HS-5 (cell line): ENCODE measurements at regions not wholly inside any gene's neighbourhood (a gene's known extent, or its start where the extent isn't known, plus 50 kb on each side); places are given as distances from the start of the nearest gene placed in this dataset.
"Not testable (repeated sequence)": the region's sequence is repeated elsewhere in the genome, so short reads cannot be mapped to it uniquely, and the experiment has no call there.

Source experiments
- DNase-seq: peaks from one replicate; pipeline ENCODE4 v3.0.0-alpha.2; 2012; ENCODE audit warnings: low read depth

DNA sequence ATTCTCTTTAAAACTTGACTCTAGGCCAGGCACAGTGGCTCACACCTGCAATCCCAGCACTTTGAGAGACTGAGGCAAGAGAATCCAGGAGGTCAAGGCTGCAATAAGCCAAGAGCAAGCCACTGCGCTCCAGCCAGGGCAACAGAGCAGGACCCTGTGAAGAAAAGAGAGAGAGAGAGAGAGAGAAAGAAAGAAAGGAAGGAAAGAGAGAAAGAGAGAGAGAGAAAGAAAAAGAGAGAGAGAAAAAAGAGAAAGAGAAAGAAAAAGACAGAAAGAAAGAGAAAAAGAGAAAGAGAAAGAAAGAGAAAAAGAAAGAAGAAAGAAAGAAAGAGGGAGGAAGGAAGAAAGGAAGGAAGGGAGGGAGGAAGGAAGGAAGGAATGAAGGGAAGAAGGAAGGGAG, 76.7 kb downstream of the RIN2 start:
- no peak for DNase-seq

DNA sequence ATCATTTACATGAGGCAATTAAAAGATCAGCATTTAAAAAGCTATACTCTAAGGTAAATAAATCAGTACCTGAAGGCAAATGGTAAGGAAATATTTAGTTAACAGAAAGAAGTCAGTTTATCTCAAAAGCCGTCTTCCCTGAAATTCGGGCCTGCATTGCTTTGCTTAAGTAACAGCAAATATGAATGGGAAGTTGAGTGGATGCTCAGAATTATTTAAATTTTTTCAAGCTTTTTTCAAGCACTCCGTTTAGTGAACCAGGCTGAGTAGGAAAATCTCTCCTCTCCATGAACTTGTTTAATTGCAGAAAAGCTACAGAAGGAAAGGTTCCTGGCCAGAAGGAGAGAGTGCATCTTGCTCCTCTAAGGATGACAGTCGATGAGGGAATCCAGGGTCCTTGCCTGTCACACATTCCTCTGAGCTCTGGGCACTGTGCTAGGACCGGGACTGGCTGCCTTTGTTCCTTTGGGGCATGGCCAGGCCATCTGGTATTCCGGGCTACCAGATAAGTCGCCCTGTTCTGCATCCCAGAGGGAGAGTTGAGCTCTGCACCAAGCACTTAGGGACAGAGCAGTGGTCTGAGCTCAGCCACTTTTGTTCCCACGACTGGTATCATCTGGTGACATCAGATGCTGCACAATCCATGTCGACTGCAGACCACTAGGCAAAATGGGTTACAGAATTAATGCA, 77.6 kb downstream of the RIN2 start:
- DNase-seq, result no peak

DNA sequence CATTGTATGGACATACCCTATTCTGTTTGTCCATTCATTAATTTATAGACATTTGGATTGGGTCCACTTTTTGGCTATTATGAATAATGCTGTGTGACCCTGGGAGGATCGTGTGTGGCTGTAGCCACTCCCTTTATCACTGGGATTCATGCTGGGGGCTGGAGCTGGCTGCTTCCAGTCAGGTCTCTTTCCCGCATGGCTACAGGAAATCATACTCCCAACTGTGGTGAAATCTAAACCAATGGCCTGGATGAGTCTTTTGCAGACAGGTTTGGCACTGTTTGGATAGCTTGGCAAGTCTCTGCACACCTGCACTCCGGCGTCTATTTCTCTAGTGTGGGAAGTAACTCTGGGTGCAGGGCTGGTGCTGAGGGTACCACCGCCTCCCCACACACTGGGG, 80.4 kb downstream of the RIN2 start:
- no peak for DNase-seq

DNA sequence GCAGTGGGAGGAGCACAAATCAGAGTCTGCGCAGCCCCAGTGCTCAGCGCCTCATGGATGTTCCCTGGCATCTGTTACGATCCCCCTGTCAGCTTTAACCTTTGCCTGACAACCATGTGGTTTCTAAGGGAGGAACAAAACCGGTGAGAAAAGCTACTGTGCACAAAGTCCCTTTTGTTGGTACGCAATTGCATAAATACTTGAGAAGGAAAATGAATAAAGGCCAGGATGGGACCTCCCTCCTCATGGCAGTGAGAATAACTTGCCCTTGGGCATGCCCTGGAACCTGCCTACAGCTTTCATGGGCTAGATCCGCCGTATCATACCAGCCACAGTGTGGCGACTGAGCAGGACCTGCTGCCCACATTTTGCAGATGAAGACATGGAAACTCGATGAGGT, 81.0 kb downstream of the RIN2 start:
- DNase-seq, result no peak

DNA sequence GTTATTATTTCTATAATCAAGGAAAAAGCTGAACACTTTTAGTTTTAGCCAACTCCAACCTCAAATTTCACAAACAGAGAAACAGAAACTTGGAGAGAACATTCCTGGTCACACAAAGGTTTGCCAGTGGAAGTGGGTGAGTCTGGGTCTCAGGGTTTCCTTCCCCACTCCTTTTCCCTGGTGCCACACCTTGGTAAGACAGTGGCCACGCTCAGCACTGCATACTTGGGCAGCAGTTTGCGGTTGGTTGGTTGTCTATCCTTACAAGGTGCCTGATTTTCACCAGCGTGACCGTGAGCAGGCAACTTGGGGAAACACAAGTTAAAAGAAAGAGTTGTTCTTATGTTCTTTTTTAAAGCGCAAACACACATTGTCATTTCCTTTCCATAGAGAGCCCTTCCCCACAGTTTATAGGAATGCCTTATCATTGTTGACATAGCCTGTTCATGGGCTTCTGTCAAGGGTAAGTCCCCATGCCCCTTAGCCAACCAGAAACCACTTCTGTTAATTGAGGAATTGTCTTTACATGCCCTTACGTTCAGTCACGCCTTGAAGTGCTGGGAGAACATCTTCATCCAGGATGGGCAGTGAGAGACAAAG, 82.2 kb downstream of the RIN2 start:
- no peak for DNase-seq

DNA sequence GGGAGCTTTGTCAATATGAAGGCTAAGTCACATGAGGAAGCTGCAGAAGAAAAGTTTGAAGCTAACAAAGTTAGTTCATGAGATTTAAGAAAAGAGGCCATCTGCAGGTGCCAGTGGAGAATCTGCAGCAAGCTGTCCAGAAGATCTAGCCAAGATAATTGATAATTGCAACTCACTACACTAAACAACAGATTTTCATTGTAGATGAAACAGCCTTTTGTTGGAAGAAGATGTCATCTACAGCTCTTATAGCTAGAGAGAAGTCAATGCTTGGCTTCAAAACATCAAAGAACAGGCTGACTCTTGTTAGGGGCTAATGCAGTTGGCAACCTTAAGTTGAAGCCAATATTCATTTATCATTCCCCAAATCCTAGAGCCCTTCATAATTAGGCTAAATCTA, 83.7 kb downstream of the RIN2 start:
- DNase-seq, result no peak

DNA sequence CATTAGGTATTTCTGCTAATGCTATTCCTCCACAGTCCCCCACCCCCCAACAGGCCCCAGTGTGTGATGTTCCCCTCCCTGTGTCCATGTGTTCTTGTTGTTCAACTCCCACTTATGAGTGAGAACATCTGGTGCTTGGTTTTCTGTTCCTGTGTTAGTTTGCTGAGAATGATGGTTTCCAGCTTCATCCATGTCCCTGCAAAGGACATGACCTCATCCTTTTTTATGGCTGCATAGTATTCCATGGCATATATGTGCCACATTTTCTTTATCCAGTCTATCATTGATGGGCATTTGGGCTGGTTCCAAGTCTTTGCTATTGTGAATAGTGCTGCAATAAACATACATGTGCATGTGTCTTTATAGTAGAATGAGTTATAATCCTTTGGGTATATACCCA, 86.8 kb downstream of the RIN2 start:
- not testable (repeated sequence) for DNase-seq

DNA sequence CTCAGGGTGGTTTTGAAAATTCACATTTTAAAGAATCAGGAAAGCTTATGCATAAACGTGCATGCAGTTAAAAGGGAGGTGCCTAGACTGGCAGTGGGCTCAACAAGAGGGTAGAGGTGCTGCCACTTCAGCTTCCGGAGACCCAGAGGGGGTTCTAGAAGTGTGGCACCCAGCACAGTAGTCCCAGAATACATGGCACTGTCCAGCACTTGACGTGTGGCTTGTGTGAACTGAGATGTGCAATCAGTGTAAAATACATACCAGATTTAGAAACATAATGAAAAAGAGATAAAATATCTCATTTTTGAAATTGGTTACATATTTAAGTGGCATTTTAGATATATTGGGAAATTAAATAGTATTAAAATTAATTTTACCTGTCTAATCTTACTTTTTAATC, 89.3 kb downstream of the RIN2 start:
- DNase-seq, result no peak

DNA sequence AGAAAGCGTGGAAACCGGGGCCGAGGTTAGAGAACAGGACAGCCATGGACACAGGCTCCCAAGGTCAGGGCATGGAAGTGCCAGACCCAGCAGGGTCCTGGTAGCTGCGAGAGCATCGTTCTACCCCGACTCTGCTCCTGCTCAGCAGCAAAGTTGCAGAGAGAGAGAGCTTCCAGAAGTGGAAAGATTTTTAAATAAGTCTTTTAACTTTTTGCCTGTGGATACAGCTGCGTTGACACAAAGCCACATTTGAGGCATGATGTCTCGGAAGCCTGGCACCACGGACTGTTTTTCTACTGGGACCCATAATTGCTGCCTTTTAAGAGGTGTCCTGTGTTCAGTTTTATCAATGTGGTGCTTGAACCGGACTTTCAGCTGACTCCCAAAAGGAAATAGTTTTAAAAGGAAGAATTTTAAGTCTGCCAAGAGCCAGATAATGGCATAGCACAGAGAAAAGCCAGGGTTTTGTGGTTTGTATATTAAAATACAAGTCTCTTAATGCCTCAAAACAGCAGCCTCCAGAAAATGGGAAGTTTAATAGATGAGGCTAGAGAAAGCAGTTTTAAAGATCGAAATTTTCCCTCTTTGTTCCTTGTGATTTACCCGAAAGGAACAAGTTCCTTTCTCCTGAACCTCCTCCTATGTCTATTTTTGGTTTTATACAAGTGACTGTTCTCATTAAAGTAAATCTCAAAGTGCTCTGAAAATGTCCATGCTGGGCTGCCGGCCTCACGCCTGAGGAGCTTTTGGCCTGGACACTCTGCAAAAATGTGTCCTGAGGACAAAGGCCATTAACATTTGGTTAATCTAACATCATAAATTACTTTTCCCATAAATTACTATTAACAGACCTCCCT, 91.5 kb downstream of the RIN2 start:
- DNase-seq, result no peak

DNA sequence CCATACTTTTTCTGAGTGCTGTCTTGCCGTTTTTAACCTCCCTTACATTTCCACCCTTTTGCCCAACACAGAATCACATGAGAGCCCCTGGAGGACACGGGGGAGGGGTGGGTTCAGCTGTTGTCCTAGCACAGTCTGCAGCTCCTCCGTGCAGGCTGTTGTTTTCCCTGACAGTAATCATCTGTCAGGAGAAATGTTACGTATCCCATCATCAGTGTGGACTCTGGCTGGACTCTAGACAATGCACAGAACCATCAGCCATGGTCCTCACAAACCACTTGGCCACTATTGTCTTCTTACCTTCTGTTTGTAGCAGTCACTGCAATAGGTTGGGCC, 92.1 kb downstream of the RIN2 start:
- DNase-seq, result no peak

DNA sequence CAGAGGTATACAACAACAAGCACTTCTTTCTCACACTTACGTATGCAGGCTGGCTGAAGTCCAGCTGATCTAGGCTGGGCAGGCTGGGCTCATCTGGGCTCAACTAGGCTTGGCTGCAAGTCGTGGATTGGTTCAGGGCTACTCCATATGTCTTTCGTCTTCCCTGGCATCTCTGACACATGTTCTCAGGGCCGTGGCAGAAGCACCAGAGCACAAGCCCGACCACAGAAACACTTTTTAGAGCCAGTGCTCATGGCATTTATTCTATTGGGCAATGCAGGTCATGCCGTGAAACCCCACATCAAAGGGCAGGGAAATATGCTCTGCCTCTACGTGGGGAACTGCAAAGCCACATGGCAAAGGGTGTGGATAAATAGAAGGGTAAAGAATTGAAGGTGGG, 93.8 kb downstream of the RIN2 start:
- DNase-seq, result no peak

DNA sequence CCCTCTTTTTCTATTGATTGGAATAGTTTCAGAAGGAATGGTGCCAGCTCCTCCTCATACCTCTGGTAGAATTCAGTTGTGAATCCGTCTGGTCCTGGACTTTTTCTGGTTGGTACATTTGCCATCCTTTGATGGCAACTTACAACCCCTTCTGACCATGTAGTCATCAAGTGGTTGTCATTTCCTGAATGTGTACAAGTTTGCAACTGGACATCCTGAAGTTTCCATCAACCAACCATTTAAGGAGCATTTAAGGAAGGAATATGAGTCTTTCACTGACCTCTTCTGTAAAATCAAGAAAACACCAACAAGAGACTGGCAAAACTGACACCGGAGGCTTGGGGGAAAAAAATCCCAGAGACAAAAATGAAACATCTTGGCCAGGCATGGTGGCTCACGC, 97.4 kb downstream of the RIN2 start:
- no peak for DNase-seq

DNA sequence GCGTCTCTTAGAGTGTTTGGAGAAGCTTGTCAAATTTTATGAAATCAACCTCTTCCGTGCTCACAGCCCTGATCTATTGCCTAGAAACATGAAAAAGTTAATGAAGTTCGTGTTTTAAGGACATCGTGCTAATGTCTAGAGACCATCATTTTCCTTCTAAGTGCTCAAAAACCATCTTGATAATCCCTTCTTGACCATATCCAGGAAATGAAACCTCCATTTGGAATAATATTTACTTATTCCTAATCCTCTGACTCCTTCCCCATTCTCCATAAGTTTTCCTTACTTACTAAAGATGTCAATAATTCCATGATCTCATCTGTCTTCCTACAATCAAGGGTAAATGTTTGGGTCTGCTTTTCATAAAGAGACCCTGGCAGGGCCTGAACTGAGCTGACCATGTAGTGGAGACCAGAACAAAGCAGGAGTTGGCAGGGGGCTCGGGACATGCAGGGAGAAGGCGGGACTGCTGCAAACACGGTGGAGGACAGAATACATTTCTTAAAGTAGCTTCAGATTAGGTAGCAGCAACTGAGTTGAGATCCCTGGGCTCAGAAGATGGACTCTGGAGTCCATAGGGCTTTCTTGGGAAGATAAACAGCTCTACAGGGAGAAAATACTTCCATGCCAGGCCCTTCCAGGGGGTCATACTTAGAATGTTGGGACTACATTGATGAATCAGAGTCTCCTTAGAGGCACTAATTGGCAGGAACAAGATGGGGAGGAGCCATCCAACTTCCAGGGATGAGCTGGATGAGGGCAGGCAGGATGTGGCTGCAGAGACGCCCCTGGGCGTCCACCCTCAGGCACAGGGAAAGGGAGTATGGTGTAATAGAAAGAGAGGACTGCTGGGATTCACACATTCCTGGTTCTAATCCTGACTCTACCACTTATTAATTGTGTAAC, 100.7 kb downstream of the RIN2 start:
- no peak for DNase-seq

DNA sequence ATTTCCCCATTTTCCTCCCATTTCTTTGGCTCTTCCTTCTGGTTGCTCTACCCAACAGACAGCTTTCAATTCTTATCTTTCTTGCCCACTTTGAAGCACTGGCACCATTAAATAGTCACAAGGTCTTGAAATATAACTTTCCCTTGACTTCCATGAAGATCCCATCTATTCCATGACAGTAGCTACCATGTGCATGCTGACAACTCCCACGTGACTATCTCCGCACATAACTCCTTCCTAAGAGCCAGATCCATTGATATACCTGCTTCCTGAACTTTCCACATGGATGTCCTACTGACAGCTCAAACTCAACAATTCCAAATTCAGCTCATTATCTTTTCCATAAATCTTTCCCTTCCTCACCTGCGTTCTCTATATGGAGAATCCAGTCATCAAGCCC, 101.4 kb downstream of the RIN2 start:
- no peak for DNase-seq

DNA sequence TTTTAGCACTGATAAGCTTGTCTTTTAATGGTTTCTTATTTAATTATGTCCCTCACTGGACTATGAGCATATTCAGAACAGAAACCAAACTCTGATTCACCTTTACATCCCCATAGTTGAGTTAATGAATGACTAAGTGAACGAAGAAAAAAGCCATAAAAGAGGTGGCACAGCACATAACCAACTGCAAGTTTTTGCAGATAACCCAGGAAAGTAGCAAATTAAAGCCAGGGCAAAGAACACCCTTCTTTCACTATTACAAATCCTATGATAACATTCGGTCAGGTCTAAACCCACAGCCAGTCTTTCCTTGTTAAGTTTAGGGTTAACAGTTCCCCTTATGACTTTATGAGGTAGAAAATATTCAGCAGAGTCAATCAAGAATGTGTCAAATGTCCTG, 102.7 kb downstream of the RIN2 start:
- no peak for DNase-seq

DNA sequence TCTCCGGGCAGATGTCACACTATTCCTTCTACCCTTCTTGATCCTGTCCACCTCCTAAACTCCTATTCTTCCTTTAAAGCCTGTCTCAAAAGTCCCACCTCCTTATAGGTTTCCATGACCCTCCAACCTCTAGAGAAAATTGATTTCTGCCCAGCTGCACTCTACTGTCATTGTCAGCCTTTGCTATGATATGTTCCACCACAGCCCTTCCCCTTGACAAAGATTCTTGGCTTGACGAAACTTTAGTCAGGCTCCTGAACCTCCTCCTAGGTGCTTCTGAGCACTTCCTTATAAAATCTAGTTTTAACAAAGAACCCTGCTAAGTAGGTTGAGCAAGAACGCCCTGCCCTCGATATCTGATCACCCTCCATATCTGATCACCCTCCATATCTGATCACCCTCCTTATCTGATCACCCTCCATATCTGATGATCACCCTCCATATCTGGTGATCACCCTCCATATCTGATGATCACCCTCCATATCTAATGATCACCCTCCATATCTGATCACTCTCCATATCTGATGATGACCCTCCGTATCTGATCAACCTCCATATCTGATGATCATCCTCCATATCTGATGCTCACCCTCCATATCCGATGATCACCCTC, 103.2 kb downstream of the RIN2 start:
- no peak for DNase-seq

DNA sequence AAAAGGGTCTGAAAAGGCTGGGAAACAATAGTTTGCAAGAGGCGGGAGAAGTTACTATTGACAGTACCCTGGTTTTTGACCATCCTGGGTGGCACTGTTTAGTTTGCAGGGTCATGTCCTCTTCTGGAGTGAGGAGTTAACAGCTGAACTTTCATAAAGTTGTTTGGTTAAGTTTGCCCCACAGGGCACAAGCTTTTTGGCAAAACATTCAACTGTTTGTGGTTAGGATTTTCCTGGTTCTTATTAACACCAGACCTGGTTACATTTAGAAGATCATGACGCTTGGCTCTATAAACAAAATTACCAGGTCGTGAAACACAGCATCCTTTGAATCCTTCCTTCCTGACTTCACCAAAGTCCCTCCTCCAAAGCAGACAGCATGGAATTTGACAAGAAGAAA, 106.1 kb downstream of the RIN2 start:
- no peak for DNase-seq

DNA sequence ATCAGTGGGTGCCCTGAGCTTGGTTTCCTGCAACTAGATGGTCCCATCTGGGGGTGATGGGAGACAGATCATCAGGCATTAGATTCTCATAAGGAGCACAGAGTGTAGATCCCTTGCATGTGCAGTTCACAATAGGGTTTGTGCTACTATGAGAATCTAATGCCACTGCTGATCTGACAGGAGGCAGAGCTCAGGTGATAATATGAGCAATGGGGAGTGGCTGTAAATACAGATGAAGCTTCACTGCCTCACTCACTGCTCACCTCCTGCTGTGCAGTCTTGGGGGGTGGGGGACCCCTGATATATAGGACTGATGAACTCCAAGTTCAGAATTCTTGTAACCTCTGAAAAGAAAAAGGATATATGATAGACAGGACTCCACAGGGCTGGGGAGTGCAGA, 108.0 kb downstream of the RIN2 start:
- DNase-seq, result no peak

DNA sequence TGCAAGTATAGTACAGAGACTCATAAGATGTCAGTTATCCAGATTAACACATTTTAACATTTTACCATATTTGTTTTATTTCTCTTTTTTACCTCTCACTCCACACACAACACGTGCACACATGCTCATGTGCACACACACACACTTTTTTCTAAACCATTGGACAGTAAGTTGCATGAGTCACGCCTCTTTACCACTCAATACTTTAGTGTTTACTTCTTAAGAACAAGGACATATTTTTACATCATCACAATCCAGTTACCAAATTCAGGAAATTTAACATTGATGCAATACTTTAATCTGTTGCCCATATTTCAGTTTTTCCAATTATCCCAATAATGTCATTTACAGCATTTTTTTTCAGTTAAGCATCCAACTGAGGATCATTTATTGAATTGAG, 109.0 kb downstream of the RIN2 start:
- no peak for DNase-seq

DNA sequence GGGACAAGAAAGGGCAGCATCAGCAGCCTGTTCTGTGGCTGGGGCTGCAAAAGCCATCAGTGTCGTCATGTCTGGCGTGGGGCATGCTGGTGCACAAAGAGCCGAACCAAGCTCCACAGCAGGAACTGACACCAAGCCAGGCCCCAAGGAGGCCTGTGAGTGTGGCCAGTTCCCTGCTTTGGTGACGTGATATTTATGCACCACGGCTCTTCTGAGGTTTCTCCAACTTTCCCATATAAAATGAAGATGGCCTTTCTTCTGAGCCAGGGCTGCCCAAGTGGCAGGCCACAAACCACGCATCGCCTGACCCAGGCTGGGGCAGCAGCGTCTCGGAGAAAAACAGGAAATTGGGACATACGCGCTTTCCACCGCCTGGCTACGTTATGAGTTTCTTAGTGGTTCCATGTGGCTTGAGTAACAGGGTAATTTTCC, 109.9 kb downstream of the RIN2 start:
- no peak for DNase-seq

DNA sequence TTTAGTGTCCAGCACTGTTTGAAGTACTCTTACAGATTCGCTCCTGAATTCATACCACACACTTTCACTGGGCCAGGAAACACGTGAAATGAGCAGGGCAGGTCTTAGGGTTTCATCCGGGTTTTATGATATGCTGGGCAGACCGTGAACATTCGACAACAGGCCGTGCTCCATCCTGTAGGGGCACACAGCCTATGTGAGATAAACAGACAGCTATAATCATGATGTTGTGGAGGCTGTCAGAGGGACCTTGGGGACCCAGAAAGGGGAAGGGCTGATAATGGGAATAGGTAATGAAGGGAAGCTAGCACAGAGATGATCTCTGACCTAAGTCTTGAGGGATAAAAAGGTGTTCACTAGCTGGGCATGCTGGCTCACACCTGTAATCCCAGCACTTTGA, 110.4 kb downstream of the RIN2 start:
- DNase-seq, result no peak

DNA sequence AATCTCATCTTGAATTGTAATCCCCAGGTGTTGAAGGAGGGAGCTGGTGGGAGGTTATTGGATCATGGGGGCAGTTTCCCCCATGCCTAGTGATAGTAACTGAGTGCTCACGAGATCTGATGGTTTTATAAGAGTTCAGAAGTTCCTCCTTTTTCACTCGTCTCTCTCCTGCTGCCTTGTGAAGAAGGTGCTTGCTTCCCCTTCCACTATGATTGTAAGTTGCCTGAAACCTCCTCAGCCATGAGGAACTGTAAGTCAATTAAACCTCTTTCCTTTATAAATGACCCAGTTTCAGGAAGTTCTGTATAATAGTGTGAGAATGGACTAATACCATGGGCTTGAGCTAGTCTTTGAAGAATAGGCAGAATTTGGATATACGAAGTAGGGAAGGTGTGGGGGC, 113.9 kb downstream of the RIN2 start:
- DNase-seq, result no peak
